DOHH2 (cell line): ENCODE measurements at regions not wholly inside any gene's neighbourhood (a gene's known extent, or its start where the extent isn't known, plus 50 kb on each side); places are given as distances from the start of the nearest gene placed in this dataset.

Source experiments
- CTCF ChIP-seq: fragments of 200-600 bp; sonication (generic); IDR thresholded peaks from one replicate; pipeline ENCODE4 v1.5.1; 2014; ENCODE audit warnings: antibody characterized with exemption, mild to moderate bottlenecking, low read depth, low read length; ENCODE audit not compliant: poor library complexity, severe bottlenecking
- EZH2phosphoT487 ChIP-seq: fragments of 200-600 bp; sonication (generic); IDR thresholded peaks from 2 replicates; pipeline ENCODE4 v1.6.1; 2017; ENCODE audit warnings: borderline replicate concordance, mild to moderate bottlenecking, antibody characterized with exemption, low read length, moderate library complexity, mixed read lengths

GRCh38 chr22:27327981-27328721 lies 473.4 kb downstream of the MN1 start:
- no peak for TF ChIP-seq CTCF
- no peak for TF ChIP-seq EZH2phosphoT487
